ENCODE measurements at regions not wholly inside any gene's neighbourhood (a gene's known extent, or its start where the extent isn't known, plus 50 kb on each side); places are given as distances from the start of the nearest gene placed in this dataset.

GRCh38 chr6:120431841-120432240 is 902.4 kb downstream of the TBC1D32 start:
- no peak for DNase-seq (ENCODE audit: low read depth)
- no peak overlapping the region for H3K4me3 ChIP-seq (ENCODE audit: low read depth, low read length)
- no peak for TF ChIP-seq CTCF (IDR thresholded peaks at IDR 0.05; ENCODE audit: insufficient read depth, low read depth, low read length, missing control alignments)

GRCh38 chr6:120411394-120411793 is 922.9 kb downstream of the TBC1D32 start:
- no peak for TF ChIP-seq CTCF (IDR thresholded peaks at IDR 0.05; ENCODE audit: insufficient read depth, low read depth, low read length, missing control alignments)
- H3K4me3 ChIP-seq (ENCODE audit: low read depth, low read length): no peak overlapping the region
- no peak for DNase-seq (ENCODE audit: low read depth)

GRCh38 chr6:120410586-120410985 is 923.7 kb downstream of the TBC1D32 start:
- no peak overlapping the region for H3K4me3 ChIP-seq (ENCODE audit: low read depth, low read length)
- TF ChIP-seq CTCF (IDR thresholded peaks at IDR 0.05; ENCODE audit: insufficient read depth, low read depth, low read length, missing control alignments): no peak
- no peak for DNase-seq (ENCODE audit: low read depth)

- DNase-seq (ENCODE audit: low read depth): no peak
- TF ChIP-seq CTCF (IDR thresholded peaks at IDR 0.05; ENCODE audit: insufficient read depth, low read depth, low read length, missing control alignments): no peak
- no peak overlapping the region for H3K4me3 ChIP-seq (ENCODE audit: low read depth, low read length)
Observed at GRCh38 chr6:120407696-120408095, 926.6 kb downstream of the TBC1D32 start.

- TF ChIP-seq CTCF (IDR thresholded peaks at IDR 0.05; ENCODE audit: insufficient read depth, low read depth, low read length, missing control alignments): no peak
- DNase-seq (ENCODE audit: low read depth): no peak
- no peak overlapping the region for H3K4me3 ChIP-seq (ENCODE audit: low read depth, low read length)
Observed at GRCh38 chr6:120405947-120406346, 928.3 kb downstream of the TBC1D32 start.

- no peak for TF ChIP-seq CTCF (IDR thresholded peaks at IDR 0.05; ENCODE audit: insufficient read depth, low read depth, low read length, missing control alignments)
- DNase-seq (ENCODE audit: low read depth): no peak
- H3K4me3 ChIP-seq (ENCODE audit: low read depth, low read length): no peak overlapping the region
Observed at GRCh38 chr6:120395784-120396183, 938.5 kb downstream of the TBC1D32 start.

GRCh38 chr6:120395330-120395729 is 939.0 kb downstream of the TBC1D32 start:
- no peak overlapping the region for H3K4me3 ChIP-seq (ENCODE audit: low read depth, low read length)
- no peak for DNase-seq (ENCODE audit: low read depth)

More at GRCh38 chr6:120395330-120395729, 939.0 kb downstream of the TBC1D32 start:
- TF ChIP-seq CTCF (IDR thresholded peaks at IDR 0.05; ENCODE audit: insufficient read depth, low read depth, low read length, missing control alignments): no peak

Measured in GM12865 (cell line).